NCI-H2029 (cell line): ENCODE measurements at regions not wholly inside any gene's neighbourhood (a gene's known extent, or its start where the extent isn't known, plus 50 kb on each side); places are given as distances from the start of the nearest gene placed in this dataset.

Source experiments
- DNase-seq: peaks from one replicate; lab custom pipeline; 2025; lab: John Stamatoyannopoulos, UW

- DNase-seq: no peak
Measured at GRCh38 chr5:125607018-125607417, 816.2 kb upstream of the GRAMD2B start.

DNA sequence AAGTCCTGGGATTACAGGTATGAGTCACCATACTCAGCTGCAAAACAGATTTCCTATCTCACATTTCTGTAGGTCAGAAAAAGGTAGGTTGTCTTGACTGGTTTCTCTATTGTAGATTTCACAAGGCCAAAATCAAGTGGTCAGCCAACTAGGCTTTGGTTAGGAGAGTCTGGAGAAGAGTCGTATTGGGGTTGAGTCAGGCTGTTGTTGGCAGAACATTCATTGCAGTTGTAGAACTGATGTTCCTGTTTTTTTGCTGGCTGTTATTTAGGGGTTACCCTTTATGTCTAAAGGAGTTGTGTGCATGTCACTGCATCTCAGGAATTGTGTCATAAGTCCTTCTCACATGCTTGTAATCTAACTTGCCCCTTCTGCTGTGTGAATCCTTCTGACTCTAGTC is 814.2 kb upstream of the GRAMD2B start:
- no peak for DNase-seq

DNA sequence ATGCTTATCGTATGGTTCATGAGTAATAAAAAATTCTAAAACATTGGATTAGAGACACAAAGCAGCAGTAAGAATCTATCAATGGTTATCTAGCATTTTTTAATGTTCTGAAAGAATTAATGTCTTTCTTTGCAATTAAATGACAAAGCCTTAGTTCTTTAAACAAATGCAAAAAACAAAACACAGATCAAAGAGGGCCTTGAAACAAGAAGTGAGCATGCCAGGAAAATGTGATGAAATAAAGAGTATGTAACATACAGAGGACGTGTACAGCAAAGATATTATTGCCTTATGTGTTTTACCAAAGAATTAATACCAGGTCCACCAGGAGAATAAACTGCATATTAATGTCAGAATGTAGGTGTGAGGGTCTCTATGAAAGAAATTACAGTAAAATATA is 812.3 kb upstream of the GRAMD2B start:
- no peak for DNase-seq

DNA sequence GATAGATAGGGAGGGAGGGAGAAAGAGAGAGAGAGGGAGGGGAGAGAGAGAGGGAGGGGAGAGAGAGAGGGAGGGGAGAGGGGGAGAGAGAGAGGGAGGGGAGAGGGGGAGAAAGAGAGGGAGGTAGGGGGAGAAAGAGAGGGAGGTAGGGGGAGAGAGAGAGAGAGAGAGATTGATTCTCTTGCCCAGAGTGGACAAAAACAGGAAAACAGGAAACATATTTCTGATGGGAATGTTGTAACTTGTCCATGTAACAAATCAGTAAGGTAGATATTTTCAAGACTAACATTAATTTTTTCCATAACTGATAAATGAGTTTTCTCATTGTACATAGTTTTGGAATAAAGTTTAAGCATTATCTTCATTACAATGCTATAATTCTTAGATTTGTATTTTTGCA is 811.7 kb upstream of the GRAMD2B start:
- DNase-seq: no peak

DNA sequence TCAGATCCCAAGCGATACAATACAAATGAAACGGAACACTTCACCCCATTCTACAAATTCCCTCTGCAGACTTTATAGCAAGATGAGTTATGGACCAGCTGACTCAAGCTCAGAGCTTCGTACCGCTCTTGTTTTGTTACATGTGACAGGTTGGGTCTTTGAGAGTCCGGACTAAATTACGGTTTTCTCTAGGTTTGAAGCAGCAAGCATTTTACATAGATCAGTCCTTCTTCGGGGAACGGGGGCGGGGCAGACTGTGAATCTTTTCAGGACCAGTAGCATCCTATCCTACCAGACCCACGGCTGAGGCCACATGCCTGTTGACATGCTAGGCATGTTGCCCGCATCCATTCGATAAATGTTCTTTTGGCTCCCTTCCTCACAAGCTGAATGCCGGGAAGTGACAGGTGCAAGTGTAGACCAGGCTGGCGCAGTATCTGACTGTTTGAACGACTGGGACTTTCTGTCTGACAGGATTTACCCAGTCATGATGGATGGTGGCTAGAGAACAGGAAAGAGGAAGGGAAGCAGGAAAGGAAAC is 811.0 kb upstream of the GRAMD2B start:
- peak; percentile 83 for DNase-seq

- DNase-seq: peak; percentile 38
Measured at GRCh38 chr5:125612776-125613175, 810.4 kb upstream of the GRAMD2B start.

DNA sequence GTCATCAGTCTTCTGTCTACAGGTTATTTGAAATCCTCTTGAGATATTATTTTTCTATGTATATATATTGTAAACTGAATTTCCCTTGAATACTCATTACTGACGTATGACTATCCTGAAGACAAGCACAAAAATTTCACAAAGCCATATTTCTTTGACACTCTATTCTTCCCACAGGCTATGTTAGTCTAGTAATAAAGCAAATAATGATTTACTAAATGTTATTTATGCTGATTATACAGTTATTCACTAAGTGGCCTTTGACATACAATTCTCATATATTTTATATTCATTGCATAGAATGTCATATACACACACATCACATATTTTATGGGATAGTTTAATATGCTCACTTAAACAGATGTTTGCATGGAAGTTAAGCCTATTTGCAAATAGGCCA is 793.0 kb upstream of the GRAMD2B start:
- DNase-seq: no peak

GRCh38 chr5:125633523-125633922 is 789.7 kb upstream of the GRAMD2B start:
- no peak for DNase-seq

- no peak for DNase-seq
Measured at GRCh38 chr5:125634216-125634835, 788.9 kb upstream of the GRAMD2B start.

- no peak for DNase-seq
Measured at GRCh38 chr5:125639858-125640257, 783.4 kb upstream of the GRAMD2B start.

DNA sequence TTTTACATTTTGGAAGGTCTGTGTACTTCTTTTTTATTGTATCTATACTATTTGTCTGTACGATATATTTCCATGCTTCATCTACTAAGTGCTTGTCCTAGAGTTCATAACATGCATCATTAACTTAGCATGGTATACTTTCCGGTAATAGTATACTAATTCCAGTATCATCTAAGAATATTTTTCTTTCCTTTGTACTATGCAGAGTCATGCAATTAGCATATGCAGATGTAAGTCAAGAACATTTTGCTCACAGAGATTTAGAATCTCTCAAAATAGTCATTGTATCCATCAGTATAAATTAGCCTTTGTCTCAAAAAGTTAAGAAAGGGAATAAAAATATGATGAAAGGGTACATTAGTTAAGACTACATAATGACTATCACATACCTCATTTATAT is 770.4 kb upstream of the GRAMD2B start:
- DNase-seq: no peak

DNA sequence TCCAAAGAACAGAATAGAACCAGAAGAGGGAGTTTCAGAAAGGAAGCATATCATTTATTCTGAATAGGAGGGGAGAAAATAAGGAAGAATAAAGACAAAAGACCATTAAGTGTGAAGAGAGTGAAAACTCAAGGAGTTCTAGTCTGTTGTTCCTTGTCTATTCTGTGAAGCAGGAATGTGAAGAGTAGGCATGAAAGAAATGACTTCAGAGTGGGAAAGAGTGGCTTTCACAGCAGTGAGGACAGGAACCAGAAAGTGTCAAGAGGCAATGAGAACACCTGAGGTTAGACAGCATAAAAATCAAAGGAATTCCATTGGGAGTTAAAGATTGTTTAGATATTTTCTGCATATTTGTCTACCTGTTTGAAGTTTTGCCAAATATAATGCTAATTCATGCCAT is 768.8 kb upstream of the GRAMD2B start:
- DNase-seq: no peak

DNA sequence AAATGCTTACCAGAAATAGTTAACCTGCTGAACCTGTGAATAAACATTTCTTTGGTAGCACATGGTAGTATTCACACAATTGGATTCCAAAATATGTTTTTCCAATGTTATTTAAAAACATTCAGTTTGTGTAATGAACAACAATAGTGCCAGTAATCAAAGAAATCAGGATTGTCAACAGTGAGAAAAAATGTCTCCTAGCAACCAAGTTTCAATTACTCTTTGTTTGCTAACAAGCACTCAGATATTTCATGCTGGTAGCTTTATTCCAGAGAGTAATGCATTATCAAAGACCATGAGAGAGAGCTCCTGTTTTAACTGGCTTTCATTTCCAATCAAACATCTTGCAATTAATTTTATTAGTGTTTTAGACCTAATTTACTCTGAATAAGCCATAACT is 768.1 kb upstream of the GRAMD2B start:
- peak; percentile 7 for DNase-seq

- no peak for DNase-seq
Measured at GRCh38 chr5:125657936-125658335, 765.3 kb upstream of the GRAMD2B start.

DNA sequence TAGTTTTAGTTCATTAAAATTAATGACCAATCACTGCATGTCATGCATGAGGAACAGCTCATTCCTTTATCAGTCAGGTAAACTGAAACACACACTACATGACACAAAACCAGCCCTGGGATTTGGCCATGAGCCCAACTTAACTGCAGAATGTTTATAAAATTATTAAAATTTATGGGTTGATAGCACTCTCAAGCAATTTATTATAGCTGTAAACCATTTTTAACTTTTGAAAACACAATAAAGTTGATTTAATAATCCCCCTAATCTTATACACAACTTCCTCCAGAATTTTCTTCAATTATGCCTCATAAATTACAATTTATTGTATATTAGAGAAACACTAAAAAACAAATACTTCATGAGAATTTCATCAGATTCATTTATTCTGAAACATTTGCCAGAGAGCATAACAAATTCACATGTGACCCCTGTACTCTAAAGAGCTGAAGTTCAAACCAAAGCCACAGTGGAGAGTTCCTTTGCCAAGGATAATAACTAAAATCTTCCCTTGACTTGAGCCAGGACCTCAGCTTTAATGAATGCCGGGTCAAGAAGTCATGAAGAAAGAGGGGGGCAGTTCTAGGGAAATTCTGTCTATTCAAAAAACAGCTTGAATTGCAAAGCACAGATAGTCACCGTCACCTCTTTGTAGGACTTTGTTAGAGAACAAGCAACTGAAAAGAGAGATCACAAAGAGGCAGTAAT is 763.7 kb upstream of the GRAMD2B start:
- no peak for DNase-seq

- DNase-seq: no peak
Measured at GRCh38 chr5:125660231-125660895, 762.8 kb upstream of the GRAMD2B start.

DNA sequence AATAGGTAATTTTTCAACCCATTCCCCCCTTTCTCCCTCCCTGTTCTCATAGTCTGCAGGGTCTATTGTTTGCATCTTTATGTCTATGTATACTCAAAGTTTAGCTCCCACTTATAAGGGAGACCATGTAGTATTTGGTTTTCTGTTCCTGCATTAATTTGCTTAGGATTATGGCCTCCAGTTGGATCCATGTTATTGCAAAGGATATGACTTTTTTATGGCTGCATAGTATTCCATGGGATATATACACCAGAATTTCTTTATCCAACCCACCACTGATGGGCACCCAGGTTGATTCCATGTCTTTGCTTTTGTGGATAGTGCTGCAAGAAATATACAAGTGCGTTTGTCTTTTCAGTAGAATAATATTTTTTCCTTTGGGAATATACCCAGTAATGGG is 761.6 kb upstream of the GRAMD2B start:
- DNase-seq: no peak

DNA sequence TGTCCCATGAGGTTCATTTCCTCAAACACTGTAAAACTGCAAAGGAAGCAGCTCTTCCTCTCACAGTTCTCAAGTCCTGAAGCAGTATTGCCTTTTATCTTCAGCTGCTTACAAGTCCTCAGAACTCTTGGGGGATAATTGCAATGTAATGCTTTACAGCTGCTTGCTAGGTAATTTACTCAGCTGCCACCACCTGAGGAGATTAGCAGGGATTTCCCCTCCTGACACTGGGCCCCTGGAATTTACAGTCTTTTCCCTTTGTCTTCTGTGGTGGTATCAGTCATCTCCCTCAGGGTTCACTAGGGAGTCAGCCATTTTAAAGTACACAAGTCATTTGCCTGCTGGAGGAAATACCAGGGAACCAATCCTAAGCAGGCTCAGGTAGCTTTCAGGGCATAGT is 754.3 kb upstream of the GRAMD2B start:
- DNase-seq: no peak

DNA sequence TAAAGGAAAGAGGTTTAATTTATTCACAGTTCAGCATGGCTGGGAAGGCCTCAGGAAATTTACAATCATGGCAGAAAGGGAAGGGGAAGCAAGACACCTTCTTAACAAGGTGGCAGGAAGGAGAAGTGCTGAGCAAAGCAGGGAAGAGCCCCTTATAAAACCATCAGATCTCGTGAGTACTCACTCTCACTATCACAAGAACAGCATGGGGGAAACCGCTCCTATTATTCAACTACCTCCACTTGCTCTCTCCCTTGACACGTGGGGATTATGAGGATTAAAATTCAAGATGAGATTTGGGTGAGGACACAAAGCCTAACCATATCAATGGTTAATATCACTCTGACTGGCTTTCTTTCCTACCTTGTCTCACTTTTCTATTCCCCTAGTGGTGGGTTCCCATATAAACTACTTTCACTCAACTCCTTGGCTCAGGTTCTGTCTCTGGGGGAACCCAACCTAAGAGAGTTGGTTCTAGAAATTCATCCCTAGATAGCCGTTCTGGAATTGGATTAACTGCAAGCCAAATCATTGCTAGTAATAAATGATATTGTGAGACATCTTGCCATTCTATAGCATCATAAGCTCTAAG is 749.8 kb upstream of the GRAMD2B start:
- DNase-seq: no peak

DNA sequence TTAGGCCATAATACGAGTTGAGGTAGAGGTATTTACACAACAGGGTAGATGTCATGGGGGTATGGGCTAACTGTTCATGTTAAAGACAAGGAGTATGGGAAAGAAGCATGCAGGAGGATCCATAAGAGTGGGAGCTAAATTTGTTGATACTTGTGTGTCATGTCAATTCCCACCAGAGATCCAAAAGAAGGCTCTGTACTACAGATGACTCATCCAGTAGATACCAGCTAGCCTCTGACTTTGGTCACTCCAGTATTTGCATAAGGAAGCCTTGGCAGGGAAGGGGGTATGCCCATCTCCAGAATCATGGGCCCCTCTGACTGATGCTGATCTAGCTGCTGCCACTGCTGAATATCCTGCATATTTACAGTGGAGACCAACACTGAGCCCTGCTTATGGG is 743.7 kb upstream of the GRAMD2B start:
- no peak for DNase-seq

DNA sequence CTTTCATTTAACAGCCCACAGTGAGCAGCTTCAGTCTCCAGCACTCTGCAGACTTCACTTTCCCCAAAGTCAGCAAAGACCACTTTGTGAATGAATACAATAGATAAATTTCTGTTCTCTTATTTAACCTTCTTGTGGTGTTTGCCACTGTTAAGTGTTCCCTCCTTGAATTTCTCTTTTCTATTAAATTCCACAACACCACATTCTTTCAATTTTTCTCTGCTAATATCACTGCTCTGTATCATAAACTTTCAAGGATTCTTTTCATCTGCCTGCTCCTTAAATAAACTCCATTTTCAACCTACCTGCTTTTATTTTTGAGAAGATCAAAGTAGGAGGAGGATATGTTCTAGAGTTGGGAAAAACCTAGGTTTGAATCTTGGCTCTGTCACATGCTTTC is 739.5 kb upstream of the GRAMD2B start:
- DNase-seq: no peak

GRCh38 chr5:125685771-125686170 is 737.4 kb upstream of the GRAMD2B start:
- no peak for DNase-seq
